Ovary (tissue), 7 donors: ENCODE measurements at regions not wholly inside any gene's neighbourhood (a gene's known extent, or its start where the extent isn't known, plus 50 kb on each side); places are given as distances from the start of the nearest gene placed in this dataset.
"Not testable (repeated sequence)": the region's sequence is repeated elsewhere in the genome, so short reads cannot be mapped to it uniquely, and the experiment has no call there.

Source experiments
- DNase-seq, 5 donors: peaks; one replicate each; pipeline ENCODE4 v3.0.0-alpha.2; 2019 to 2020
- H3K27ac ChIP-seq, 2 donors: fragments of 200-600 bp; one replicate each; pipeline versions ENCODE4 v1.5.1 to v1.8.0; 2019 to 2022
- H3K27me3 ChIP-seq: fragments of 200-600 bp; one replicate; pipeline ENCODE4 v1.8.0; 2022
- H3K36me3 ChIP-seq: fragments of 200-600 bp; sonication (generic); one replicate; pipeline ENCODE4 v1.5.1; 2019
- H3K4me1 ChIP-seq: one replicate; pipeline ENCODE4 v1.8.1; 2013; ENCODE audit warnings: mild to moderate bottlenecking, moderate library complexity; ENCODE audit not compliant: insufficient read depth
- H3K4me3 ChIP-seq: fragments of 200-600 bp; sonication (generic); one replicate; pipeline ENCODE4 v1.5.1; 2017
- H3K9me3 ChIP-seq, 2 donors: fragments of 200-600 bp in 1 of 2; sonication (generic) in 1 of 2; one replicate each; pipeline versions ENCODE4 v1.5.1 to v1.8.1; 2013 to 2019; ENCODE audit warnings: mild to moderate bottlenecking in 1 of 2, moderate library complexity in 1 of 2
- EP300 ChIP-seq: sonication (generic); formaldehyde crosslinking; IDR thresholded peaks from one replicate; pipeline ENCODE4 v1.6.1; 2017; ENCODE audit warnings: antibody characterized with exemption
- POLR2A ChIP-seq: fragments of 450-650 bp; IDR thresholded peaks from one replicate; pipeline ENCODE4 v1.6.1; 2017; ENCODE audit warnings: antibody characterized with exemption, mild to moderate bottlenecking, moderate library complexity
- WGBS, 3 donors: extraction: QIAGEN DNeasy Blood & Tissue Kit in 1 of 3; methylation state at CpG; one replicate each; pipeline versions ENCODE4 v1.1.5 to v1.1.7; 2013 to 2017; 5-methylcytosine and 5-hydroxymethylcytosine counted together
- intact Hi-C, 4 donors: fragments of 100-400 bp; cut with DNase I; formaldehyde crosslinking; loops; one replicate each; pipeline versions ENCODE4 v1.11.0 to v1.15.1; 2022 to 2023
- TF ChIP-seq, protein P1 (sequence below), 3 donors: fragments of 450-650 bp in 2 of 3; fragments of 200-600 bp in 1 of 3; IDR thresholded peaks; one replicate each; pipeline versions ENCODE4 v1.5.1 to v1.8.0; 2016 to 2022; ENCODE audit warnings: antibody characterized with exemption in 3 of 3, mild to moderate bottlenecking in 1 of 3
- donor health status: DM: no; HTN: no; CAD: no; lungs with moderate emphysema.
- donor health status: DM: no; HTN: no; CAD: no.
- donor health status: Bipolar disorder and iron deficiency.
- donor health status: DM: no; HTN: no; CAD: no.
- donor health status: DM: yes; HTN: yes; CAD: no.

DNA sequence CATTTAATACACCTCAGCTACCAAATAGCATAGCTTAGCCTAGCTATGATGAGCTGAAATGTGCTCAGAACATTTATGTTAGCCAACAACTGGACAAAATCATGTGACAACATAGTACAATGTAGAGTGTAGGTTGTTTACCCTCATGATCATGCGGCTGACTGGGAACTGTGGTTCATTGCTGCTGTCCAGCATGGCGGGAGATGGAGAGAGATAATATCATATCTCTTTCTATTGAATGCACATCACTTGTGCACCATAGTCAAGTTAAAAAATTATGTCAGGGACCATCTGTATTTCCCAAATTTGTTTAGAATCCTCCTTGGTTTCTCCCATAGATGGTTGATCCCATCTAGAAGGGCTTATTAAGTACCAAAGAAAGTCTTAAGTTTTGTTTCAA lies 151.1 kb upstream of the ELL2 start:
- Histone ChIP-seq H3K4me1 (no peaks in the 10 kb centered on the region), H3K4me3 (no peak overlapping the region), H3K9me3 (no peaks in the 10 kb centered on the region), H3K27ac (no peak overlapping the region), H3K36me3 (no peaks in the 10 kb centered on the region), H3K27me3 (no peaks in the 10 kb centered on the region)
- intact Hi-C loops, result no loop called here
- TF ChIP-seq EP300 (no peak), POLR2A (no peak)
- TF ChIP-seq, protein P1, sequence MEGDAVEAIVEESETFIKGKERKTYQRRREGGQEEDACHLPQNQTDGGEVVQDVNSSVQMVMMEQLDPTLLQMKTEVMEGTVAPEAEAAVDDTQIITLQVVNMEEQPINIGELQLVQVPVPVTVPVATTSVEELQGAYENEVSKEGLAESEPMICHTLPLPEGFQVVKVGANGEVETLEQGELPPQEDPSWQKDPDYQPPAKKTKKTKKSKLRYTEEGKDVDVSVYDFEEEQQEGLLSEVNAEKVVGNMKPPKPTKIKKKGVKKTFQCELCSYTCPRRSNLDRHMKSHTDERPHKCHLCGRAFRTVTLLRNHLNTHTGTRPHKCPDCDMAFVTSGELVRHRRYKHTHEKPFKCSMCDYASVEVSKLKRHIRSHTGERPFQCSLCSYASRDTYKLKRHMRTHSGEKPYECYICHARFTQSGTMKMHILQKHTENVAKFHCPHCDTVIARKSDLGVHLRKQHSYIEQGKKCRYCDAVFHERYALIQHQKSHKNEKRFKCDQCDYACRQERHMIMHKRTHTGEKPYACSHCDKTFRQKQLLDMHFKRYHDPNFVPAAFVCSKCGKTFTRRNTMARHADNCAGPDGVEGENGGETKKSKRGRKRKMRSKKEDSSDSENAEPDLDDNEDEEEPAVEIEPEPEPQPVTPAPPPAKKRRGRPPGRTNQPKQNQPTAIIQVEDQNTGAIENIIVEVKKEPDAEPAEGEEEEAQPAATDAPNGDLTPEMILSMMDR (IDR thresholded peaks at IDR 0.05), result no peak
- WGBS, 3 donors, result 96 to 97% (median 97%) methylated on average over 2 of the region's 2 CpGs
- no peak for DNase-seq

DNA sequence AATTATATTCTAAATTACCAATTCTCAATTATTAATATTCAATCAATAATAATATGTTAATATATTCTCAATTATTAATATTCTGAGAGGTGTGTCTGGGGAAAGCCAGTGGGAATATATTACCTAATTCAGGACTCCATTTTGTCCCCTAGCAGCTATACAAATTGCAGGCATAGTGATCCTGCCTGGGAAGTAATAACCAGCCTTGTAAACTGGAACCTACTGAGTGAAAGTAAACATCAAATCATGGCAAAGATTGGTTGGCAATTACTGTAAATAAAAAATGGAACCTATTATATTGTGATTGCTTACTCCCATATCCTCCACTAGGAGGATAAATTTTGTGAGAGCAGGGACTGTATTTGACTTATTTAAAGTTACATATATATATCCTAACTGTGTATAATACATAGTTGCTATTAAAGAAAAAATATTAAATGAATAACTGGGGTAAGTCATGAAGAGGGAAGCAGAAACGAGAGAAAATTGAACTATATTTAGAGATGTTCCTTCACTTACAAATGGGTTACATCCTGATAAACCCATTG lies 150.5 kb upstream of the ELL2 start:
- no peaks in the 10 kb centered on the region for H3K9me3 ChIP-seq
- intact Hi-C loops, result no loop called here
- DNase-seq, result no peak
- H3K27me3 ChIP-seq, result no peaks in the 10 kb centered on the region
- no peaks in the 10 kb centered on the region for H3K36me3 ChIP-seq
- H3K4me1 ChIP-seq, result no peaks in the 10 kb centered on the region
- WGBS, 3 donors, result 83 to 89% (median 89%) methylated on average over 1 of the region's 1 CpG
- no peak overlapping the region for H3K27ac ChIP-seq
- TF ChIP-seq, protein P1 (IDR thresholded peaks at IDR 0.05), result no peak
- TF ChIP-seq EP300, result no peak
- no peak for TF ChIP-seq POLR2A
- no peak overlapping the region for H3K4me3 ChIP-seq

DNA sequence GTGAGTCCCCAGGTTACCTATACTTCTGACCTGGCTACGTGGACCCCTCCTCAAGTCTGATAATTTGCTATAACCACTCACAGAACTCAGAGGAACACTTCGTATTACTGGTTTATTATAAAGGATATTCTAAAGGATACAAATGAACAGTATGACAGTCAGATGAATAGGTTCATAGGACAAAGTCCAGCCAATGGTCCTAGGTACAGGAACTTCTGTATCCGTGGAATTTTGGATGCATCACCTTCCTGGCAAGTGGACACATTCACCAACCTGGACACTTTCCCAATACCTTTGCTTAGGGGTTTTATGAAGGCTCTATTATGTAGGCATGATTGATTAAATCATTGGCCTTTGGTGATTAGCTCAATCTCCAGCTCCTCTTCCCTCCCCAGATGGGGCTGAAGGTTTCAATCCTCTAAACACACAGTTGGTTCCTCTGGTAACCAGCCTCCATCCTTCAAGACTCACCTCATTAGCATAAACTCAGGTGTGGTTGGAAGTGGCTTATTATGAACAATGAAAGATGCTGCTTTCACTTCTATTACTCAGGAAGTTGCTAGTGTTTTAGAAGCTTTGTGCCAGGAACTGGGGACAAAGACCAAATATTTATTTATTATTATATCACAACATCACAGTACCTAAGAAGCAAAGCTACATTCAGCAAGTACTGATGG lies 149.6 kb upstream of the ELL2 start:
- H3K36me3 ChIP-seq, result no peaks in the 10 kb centered on the region
- DNase-seq, result no peak
- no peaks in the 10 kb centered on the region for H3K27me3 ChIP-seq
- intact Hi-C loops, result no loop called here
- H3K4me1 ChIP-seq, result no peaks in the 10 kb centered on the region
- H3K9me3 ChIP-seq, result no peaks in the 10 kb centered on the region
- no peak overlapping the region for H3K4me3 ChIP-seq
- WGBS, 3 donors, result 94 to 96% (median 96%) methylated on average over 3 of the region's 3 CpGs
- H3K27ac ChIP-seq, result no peak overlapping the region
- TF ChIP-seq, protein P1 (IDR thresholded peaks at IDR 0.05), result no peak
- TF ChIP-seq EP300 (no peak), POLR2A (no peak)

DNA sequence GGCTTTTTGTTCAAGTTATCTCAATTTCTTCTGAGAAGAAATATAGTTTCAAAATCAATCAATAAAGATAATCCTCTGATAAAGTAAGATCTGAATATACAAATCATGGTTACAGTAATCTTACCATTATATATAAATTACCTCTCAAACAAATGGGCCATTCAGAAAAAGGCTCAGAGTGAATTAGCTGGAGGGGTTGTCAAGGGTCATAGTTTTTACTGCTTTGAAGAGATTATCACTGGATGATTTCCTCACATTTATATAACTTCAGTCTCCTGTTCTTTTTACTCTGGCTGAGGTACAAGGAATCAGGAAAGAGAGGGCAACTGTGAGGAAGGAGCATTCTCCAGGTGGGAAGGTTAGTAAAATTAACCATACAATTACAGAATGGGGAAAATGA lies 148.6 kb upstream of the ELL2 start:
- DNase-seq, result no peak
- no peaks in the 10 kb centered on the region for H3K27me3 ChIP-seq
- no peaks in the 10 kb centered on the region for H3K4me1 ChIP-seq
- H3K27ac ChIP-seq, result no peak overlapping the region
- intact Hi-C loops, result no loop called here
- H3K36me3 ChIP-seq, result no peaks in the 10 kb centered on the region
- no peaks in the 10 kb centered on the region for H3K9me3 ChIP-seq
- TF ChIP-seq EP300, result no peak
- TF ChIP-seq, protein P1 (IDR thresholded peaks at IDR 0.05), result no peak
- TF ChIP-seq POLR2A, result no peak
- no peak overlapping the region for H3K4me3 ChIP-seq

DNA sequence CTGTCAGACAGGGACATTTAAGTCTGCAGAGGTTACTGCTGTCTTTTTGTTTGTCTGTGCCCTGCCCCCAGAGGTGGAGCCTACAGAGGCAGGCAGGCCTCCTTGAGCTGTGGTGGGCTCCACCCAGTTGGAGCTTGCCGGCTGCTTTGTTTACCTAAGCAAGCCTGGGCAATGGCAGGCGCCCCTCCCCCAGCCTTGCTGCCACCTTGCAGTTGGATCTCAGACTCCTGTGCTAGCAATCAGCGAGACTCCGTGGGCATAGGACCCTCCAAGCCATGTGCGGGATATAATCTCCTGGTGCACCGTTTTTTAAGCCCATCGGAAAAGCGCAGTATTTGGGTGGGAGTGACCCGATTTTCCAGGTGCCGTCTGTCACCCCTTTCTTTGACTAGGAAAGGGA lies 147.0 kb upstream of the ELL2 start:
- H3K4me1 ChIP-seq, H3K27me3 ChIP-seq, intact Hi-C loops, DNase-seq, H3K9me3 ChIP-seq, H3K4me3 ChIP-seq, H3K27ac ChIP-seq, H3K36me3 ChIP-seq: not testable (repeated sequence)
- 87 to 91% (median 88%) methylated on average over 10 of the region's 10 CpGs for WGBS, 3 donors

DNA sequence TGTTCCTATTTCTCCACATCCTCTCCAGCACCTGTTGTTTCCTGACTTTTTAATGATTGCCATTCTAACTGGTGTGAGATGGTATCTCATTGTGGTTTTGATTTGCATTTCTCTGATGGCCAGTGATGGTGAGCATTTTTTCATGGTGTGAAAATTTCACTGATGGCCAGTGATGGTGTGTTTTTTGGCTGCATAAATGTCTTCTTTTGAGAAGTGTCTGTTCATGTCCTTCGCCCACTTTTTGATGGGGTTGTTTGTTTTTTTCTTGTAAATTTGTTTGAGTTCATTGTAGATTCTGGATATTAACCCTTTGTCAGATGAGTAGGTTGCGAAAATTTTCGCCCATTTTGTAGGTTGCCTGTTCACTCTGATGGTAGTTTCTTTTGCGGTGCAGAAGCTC lies 142.2 kb upstream of the ELL2 start:
- H3K4me1 ChIP-seq, H3K36me3 ChIP-seq, H3K9me3 ChIP-seq, H3K27me3 ChIP-seq, H3K4me3 ChIP-seq, H3K27ac ChIP-seq, intact Hi-C loops, DNase-seq: not testable (repeated sequence)
- WGBS, 3 donors, result 96 to 100% (median 96%) methylated on average over 4 of the region's 4 CpGs
